Midbrain (tissue), 1 donor: ENCODE measurements at regions not wholly inside any gene's neighbourhood (a gene's known extent, or its start where the extent isn't known, plus 50 kb on each side); places are given as distances from the start of the nearest gene placed in this dataset.
"Not testable (repeated sequence)": the region's sequence is repeated elsewhere in the genome, so short reads cannot be mapped to it uniquely, and the experiment has no call there.

ENCODE experiments used
- DNase-seq: peaks from one replicate; lab custom pipeline; 2025; lab: John Stamatoyannopoulos, UW

GRCh38 chr5:52165806-52166205, 621.9 kb upstream of the ITGA1 start:
- DNase-seq: not testable (repeated sequence)

GRCh38 chr5:52173133-52173532, 614.6 kb upstream of the ITGA1 start:
- DNase-seq: no peak

GRCh38 chr5:52177193-52177592, 610.5 kb upstream of the ITGA1 start:
- no peak for DNase-seq

GRCh38 chr5:52181403-52181802, 606.3 kb upstream of the ITGA1 start:
- no peak for DNase-seq

GRCh38 chr5:52190737-52191136, 597.0 kb upstream of the ITGA1 start:
- no peak for DNase-seq

- no peak for DNase-seq
Measured at GRCh38 chr5:52199833-52200232, 587.9 kb upstream of the ITGA1 start.

- DNase-seq: no peak
Measured at GRCh38 chr5:52202256-52202655, 585.5 kb upstream of the ITGA1 start.

GRCh38 chr5:52204310-52204709, 583.4 kb upstream of the ITGA1 start:
- DNase-seq: no peak
